HG03432 (cell line): ENCODE measurements at regions not wholly inside any gene's neighbourhood (a gene's known extent, or its start where the extent isn't known, plus 50 kb on each side); places are given as distances from the start of the nearest gene placed in this dataset.

Experiments
- ATAC-seq: cut with Tn5 transposase; IDR thresholded peaks from one replicate; pipeline ENCODE4 v1.9.1; 2021; ENCODE audit warnings: mild to moderate bottlenecking, moderate library complexity; ENCODE audit not compliant: unreplicated experiment

GRCh38 chr17:33750943-33751701 is 458.0 kb upstream of the ASIC2 start:
- no peak for ATAC-seq

DNA sequence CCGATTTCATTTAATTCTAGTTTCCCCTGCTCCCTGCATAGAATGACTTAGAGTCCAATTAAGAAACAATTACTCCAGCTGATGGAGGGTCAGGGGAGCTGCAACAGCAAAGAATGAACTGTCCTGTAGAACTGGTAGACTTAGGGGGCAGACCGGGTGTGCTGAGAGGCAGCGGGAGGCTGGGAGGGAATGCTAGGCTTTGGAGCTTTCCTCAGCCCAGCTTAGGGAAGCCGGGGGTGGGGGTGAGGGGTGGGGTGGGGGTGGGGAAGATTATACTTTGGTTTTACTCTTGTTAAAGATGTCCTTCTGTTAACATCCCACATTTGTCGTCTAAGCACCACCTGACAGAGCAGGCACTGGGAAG is 458.6 kb upstream of the ASIC2 start:
- no peak for ATAC-seq

GRCh38 chr17:33753452-33753851 is 460.4 kb upstream of the ASIC2 start:
- no peak for ATAC-seq

DNA sequence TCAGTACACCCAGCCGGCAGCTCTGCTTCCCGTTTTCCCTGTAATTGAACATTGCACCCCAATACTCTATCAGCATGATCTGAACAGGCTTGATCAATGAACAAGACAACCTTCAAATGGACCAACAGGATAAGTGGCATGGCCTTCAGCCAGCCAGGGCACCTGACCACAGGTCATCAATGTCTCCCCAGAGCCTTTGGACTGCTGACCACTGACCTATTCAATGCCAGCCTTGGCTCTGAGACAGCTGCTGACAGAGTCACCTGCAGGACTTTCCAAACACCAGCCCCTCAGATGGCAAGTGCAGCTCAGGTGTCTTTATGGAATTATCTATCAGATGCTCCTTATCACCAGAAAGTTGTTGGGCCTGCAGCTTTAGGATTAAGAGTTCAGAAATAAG is 462.9 kb upstream of the ASIC2 start:
- ATAC-seq, result no peak

DNA sequence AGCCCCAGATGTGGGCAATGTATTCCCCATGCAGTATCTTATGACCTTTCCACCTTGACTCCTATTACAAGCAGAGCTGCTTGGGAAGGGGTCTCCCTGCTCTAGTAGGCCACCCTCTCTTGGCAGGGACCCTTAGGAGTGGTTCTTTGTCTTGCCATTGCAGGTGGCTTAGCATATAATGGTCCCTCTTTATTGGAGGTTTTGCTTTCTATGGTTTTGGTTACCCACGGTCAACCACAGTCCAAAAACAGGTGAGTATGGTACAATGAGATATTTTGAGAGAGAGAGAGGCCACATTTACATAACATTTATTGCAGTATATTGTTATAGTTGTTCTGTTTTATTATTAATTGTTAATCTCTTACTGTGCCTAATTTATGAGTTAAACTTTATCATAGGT is 472.8 kb upstream of the ASIC2 start:
- no peak for ATAC-seq

GRCh38 chr17:33766721-33767120 is 473.6 kb upstream of the ASIC2 start:
- no peak for ATAC-seq

- no peak for ATAC-seq
Observed at GRCh38 chr17:33769066-33769465, 476.0 kb upstream of the ASIC2 start.

- ATAC-seq, result no peak
Observed at GRCh38 chr17:33776304-33776703, 478.8 kb upstream of the CCL2 start.

DNA sequence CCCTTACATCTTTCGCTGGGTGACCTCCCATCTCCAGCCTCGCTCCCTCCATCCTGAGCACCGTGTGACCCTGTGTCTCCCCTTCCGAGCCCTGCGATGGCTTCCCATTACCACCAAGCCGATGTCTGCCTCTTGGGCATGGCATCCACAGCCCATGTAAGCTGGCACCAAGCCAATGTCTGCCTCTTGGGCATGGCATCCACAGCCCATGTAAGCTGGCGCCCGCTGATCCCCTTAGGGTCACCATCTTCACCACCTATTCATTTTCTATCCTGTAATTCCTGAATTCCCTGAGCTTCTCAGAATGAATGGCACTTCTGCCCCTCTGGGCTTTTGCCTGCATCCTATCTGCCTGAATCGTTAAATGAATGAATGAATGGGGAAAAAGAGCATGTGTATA is 478.2 kb upstream of the CCL2 start:
- no peak for ATAC-seq

- no peak for ATAC-seq
Observed at GRCh38 chr17:33777674-33778073, 477.4 kb upstream of the CCL2 start.

- no peak for ATAC-seq
Observed at GRCh38 chr17:33778505-33779233, 476.4 kb upstream of the CCL2 start.

- no peak for ATAC-seq
Observed at GRCh38 chr17:33779234-33779591, 475.9 kb upstream of the CCL2 start.

GRCh38 chr17:33785281-33785680 is 469.8 kb upstream of the CCL2 start:
- ATAC-seq, result no peak

DNA sequence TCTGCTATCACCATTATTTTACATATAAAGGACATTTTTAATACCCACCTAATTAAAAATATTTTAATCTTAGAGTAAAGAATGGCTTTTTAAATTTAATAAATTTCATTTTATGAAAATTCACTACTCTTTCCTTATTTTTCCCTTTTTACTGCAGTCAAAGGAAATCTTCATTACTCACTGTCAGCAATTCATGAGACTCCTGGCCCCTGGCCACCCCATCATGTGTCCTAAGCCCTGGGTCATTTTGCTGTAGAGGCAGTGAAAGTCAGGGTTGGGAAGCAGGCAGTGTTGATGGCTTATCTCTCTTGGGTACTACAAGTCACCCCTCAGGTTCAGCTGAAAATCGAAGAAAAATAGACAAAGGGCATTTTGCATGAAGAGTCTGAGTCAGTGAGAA is 468.6 kb upstream of the CCL2 start:
- ATAC-seq, result no peak

GRCh38 chr17:33789658-33790057 is 465.4 kb upstream of the CCL2 start:
- no peak for ATAC-seq

GRCh38 chr17:33797181-33797580 is 457.9 kb upstream of the CCL2 start:
- no peak for ATAC-seq

- ATAC-seq, result no peak
Observed at GRCh38 chr17:33798308-33798707, 456.8 kb upstream of the CCL2 start.

DNA sequence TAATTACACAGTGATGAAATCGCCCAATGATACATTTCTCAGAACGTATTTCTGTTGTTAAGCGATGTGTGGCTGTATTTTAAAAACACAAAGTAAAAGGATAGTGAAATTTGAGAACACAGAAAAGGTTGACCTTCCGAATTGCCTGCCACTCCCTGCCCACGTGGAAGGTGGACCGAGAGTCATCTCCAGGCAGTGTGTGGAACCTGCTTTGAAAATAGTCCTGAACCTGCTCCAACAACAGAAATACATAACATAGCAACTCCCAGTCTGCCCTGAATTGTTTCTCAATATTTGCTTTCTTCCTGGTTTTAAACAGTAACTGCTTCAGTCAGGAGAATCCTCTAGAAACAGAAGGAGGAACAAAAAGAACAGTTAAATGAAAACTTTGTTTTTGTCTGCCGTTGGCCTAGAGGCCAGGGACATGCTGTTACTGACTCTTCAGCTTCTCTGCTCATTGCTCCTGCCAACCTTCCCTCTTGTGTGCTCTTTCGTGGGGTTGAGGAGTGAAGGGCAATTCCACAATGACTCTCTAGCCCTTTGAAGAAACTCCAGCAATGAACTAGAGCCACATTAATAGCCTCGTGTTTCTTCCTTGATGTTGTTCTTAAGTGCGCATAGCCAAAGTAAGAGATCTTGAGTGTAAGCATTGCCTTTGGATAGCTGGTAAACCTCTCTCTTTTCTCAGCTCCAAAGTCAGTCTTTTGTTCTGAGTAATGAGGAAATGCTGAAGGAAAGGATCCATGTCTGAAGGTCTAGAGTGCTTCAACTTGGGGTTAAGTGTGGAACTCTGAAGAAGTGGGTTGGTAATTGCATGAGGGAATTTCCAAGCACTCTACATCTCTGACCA is 452.5 kb upstream of the CCL2 start:
- no peak for ATAC-seq

DNA sequence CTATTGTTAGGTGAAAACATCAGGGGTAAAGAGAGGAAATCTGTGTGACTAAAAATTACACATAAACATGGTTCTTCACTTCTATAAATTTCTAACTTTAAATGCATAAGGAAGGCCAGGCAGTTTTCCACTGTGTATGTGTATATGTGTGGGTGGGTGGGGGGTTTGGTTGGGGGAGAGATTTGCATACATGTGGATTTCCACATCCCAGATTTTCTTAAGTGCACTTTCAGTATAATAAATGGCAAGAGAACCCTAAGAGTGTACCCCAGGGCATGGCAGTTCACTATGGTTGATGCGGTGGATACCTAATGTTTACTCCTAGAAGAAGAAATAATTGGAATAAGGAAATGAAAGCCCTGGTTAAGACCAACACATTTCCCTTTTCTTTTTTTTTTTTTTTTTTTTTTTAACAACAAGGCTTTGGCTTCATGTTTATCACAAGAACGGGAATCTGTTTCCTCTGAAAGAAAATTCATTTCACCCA is 451.8 kb upstream of the CCL2 start:
- ATAC-seq, result no peak

GRCh38 chr17:33803686-33804085 is 451.4 kb upstream of the CCL2 start:
- no peak for ATAC-seq

GRCh38 chr17:33804401-33804800 is 450.7 kb upstream of the CCL2 start:
- ATAC-seq, result no peak

DNA sequence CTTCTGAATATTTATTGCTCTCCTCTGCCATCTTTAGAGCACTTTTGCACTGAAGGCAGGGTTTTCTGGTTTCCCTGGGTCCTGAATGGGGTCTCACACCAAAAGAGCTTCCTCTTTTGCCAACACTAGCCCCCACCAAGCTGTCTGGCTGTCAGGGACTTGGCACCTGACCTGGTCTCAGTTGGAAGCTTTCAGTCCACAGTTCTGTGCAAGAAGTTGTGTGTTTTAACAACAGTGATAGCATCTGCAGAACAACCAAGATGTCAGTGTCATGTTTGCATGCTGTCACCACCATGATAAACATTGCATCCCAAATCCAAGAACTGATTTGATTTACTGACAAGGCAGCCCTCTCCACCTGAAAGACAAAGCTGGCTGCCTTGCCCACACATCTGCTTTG is 448.5 kb upstream of the CCL2 start:
- no peak for ATAC-seq
